ENCODE measurements at regions not wholly inside any gene's neighbourhood (a gene's known extent, or its start where the extent isn't known, plus 50 kb on each side); places are given as distances from the start of the nearest gene placed in this dataset.
"Not testable (repeated sequence)": the region's sequence is repeated elsewhere in the genome, so short reads cannot be mapped to it uniquely, and the experiment has no call there.

- H3K4me3 ChIP-seq (ENCODE audit: low read length in 2 of 2) = no peak overlapping the region
- H3K36me3 ChIP-seq (ENCODE audit: control insufficient read depth in 2 of 2, insufficient read depth in 2 of 2, low read length in 2 of 2) = no peaks in the 10 kb centered on the region
- H3K27me3 ChIP-seq (ENCODE audit: control insufficient read depth in 1 of 2, insufficient read depth in 2 of 2, low read length in 2 of 2) = peaks cover 18 to 25% of the 10 kb centered on the region in 2 donors
- no peaks in the 10 kb centered on the region for H3K9me3 ChIP-seq (ENCODE audit: control insufficient read depth in 2 of 2, low read length in 2 of 2)
- no peak overlapping the region for H3K27ac ChIP-seq (ENCODE audit: low read length)
- H3K4me1 ChIP-seq (ENCODE audit: control insufficient read depth, insufficient read depth, low read length) = no peaks in the 10 kb centered on the region
- no peak overlapping the region for H3K9ac ChIP-seq (ENCODE audit: low read length in 2 of 2)
Observed at GRCh38 chr1:47684964-47685762, 247.3 kb downstream of the FOXD2 start.

- H3K4me3 ChIP-seq (ENCODE audit: low read length in 2 of 2) = no peak overlapping the region
- no peaks in the 10 kb centered on the region for H3K4me1 ChIP-seq (ENCODE audit: control insufficient read depth, insufficient read depth, low read length)
- no peak overlapping the region for H3K9ac ChIP-seq (ENCODE audit: low read length in 2 of 2)
- peaks cover 23 to 28% of the 10 kb centered on the region in 2 donors for H3K27me3 ChIP-seq (ENCODE audit: control insufficient read depth in 1 of 2, insufficient read depth in 2 of 2, low read length in 2 of 2)
- no peaks in the 10 kb centered on the region for H3K9me3 ChIP-seq (ENCODE audit: control insufficient read depth in 2 of 2, low read length in 2 of 2)
- H3K36me3 ChIP-seq (ENCODE audit: control insufficient read depth in 2 of 2, insufficient read depth in 2 of 2, low read length in 2 of 2) = no peaks in the 10 kb centered on the region
- no peak overlapping the region for H3K27ac ChIP-seq (ENCODE audit: low read length)
Observed at GRCh38 chr1:47685763-47686066, 247.9 kb downstream of the FOXD2 start.

- Histone ChIP-seq H3K27ac (ENCODE audit: low read length) (no peak overlapping the region), H3K36me3 (ENCODE audit: control insufficient read depth in 2 of 2, insufficient read depth in 2 of 2, low read length in 2 of 2) (no peaks in the 10 kb centered on the region), H3K4me3 (ENCODE audit: low read length in 2 of 2) (no peak overlapping the region), H3K4me1 (ENCODE audit: control insufficient read depth, insufficient read depth, low read length) (no peaks in the 10 kb centered on the region), H3K9me3 (ENCODE audit: control insufficient read depth in 2 of 2, low read length in 2 of 2) (no peaks in the 10 kb centered on the region), H3K9ac (ENCODE audit: low read length in 2 of 2) (no peak overlapping the region), H3K27me3 (ENCODE audit: control insufficient read depth in 1 of 2, insufficient read depth in 2 of 2, low read length in 2 of 2) (peaks cover 23 to 28% of the 10 kb centered on the region in 2 donors)
Observed at GRCh38 chr1:47686731-47687630, 249.1 kb downstream of the FOXD2 start.

- H3K9ac ChIP-seq (ENCODE audit: low read length in 2 of 2) = no peak overlapping the region
- H3K9me3 ChIP-seq (ENCODE audit: control insufficient read depth in 2 of 2, low read length in 2 of 2) = no peaks in the 10 kb centered on the region
- no peaks in the 10 kb centered on the region for H3K36me3 ChIP-seq (ENCODE audit: control insufficient read depth in 2 of 2, insufficient read depth in 2 of 2, low read length in 2 of 2)
- H3K4me3 ChIP-seq (ENCODE audit: low read length in 2 of 2) = no peak overlapping the region
- peaks cover 23 to 28% of the 10 kb centered on the region in 2 donors for H3K27me3 ChIP-seq (ENCODE audit: control insufficient read depth in 1 of 2, insufficient read depth in 2 of 2, low read length in 2 of 2)
- H3K4me1 ChIP-seq (ENCODE audit: control insufficient read depth, insufficient read depth, low read length) = no peaks in the 10 kb centered on the region
- no peak overlapping the region for H3K27ac ChIP-seq (ENCODE audit: low read length)
Observed at GRCh38 chr1:47687631-47688460, 250.0 kb downstream of the FOXD2 start.

GRCh38 chr1:47688461-47689296 is 250.8 kb downstream of the FOXD2 start:
- no peak overlapping the region for H3K27ac ChIP-seq (ENCODE audit: low read length)
- no peak overlapping the region for H3K9ac ChIP-seq (ENCODE audit: low read length in 2 of 2)

GRCh38 chr1:47689894-47690293 is 252.1 kb downstream of the FOXD2 start:
- H3K4me1 ChIP-seq (ENCODE audit: control insufficient read depth, insufficient read depth, low read length) = no peaks in the 10 kb centered on the region
- no peak overlapping the region for H3K4me3 ChIP-seq (ENCODE audit: low read length in 2 of 2)
- no peak overlapping the region for H3K27ac ChIP-seq (ENCODE audit: low read length)
- H3K9ac ChIP-seq (ENCODE audit: low read length in 2 of 2) = no peak overlapping the region
- H3K9me3 ChIP-seq (ENCODE audit: control insufficient read depth in 2 of 2, low read length in 2 of 2) = no peaks in the 10 kb centered on the region
- H3K27me3 ChIP-seq (ENCODE audit: control insufficient read depth in 1 of 2, insufficient read depth in 2 of 2, low read length in 2 of 2) = peaks cover 23 to 28% of the 10 kb centered on the region in 2 donors
- H3K36me3 ChIP-seq (ENCODE audit: control insufficient read depth in 2 of 2, insufficient read depth in 2 of 2, low read length in 2 of 2) = no peaks in the 10 kb centered on the region

More at GRCh38 chr1:47688461-47689296, 250.8 kb downstream of the FOXD2 start:
- no peaks in the 10 kb centered on the region for H3K9me3 ChIP-seq (ENCODE audit: control insufficient read depth in 2 of 2, low read length in 2 of 2)
- no peaks in the 10 kb centered on the region for H3K4me1 ChIP-seq (ENCODE audit: control insufficient read depth, insufficient read depth, low read length)
- H3K4me3 ChIP-seq (ENCODE audit: low read length in 2 of 2) = no peak overlapping the region
- peaks cover 23 to 28% of the 10 kb centered on the region in 2 donors for H3K27me3 ChIP-seq (ENCODE audit: control insufficient read depth in 1 of 2, insufficient read depth in 2 of 2, low read length in 2 of 2)
- H3K36me3 ChIP-seq (ENCODE audit: control insufficient read depth in 2 of 2, insufficient read depth in 2 of 2, low read length in 2 of 2) = no peaks in the 10 kb centered on the region

- H3K27ac ChIP-seq (ENCODE audit: low read length) = no peak overlapping the region
- H3K4me1 ChIP-seq (ENCODE audit: control insufficient read depth, insufficient read depth, low read length) = no peaks in the 10 kb centered on the region
- no peaks in the 10 kb centered on the region for H3K9me3 ChIP-seq (ENCODE audit: control insufficient read depth in 2 of 2, low read length in 2 of 2)
- H3K36me3 ChIP-seq (ENCODE audit: control insufficient read depth in 2 of 2, insufficient read depth in 2 of 2, low read length in 2 of 2) = no peaks in the 10 kb centered on the region
- peaks cover 23 to 28% of the 10 kb centered on the region in 2 donors for H3K27me3 ChIP-seq (ENCODE audit: control insufficient read depth in 1 of 2, insufficient read depth in 2 of 2, low read length in 2 of 2)
- no peak overlapping the region for H3K4me3 ChIP-seq (ENCODE audit: low read length in 2 of 2)
- H3K9ac ChIP-seq (ENCODE audit: low read length in 2 of 2) = no peak overlapping the region
Observed at GRCh38 chr1:47690341-47691250, 252.8 kb downstream of the FOXD2 start.

- not testable (repeated sequence) for H3K9me3 ChIP-seq (ENCODE audit: control insufficient read depth in 2 of 2, low read length in 2 of 2); H3K4me1 ChIP-seq (ENCODE audit: control insufficient read depth, insufficient read depth, low read length); H3K27ac ChIP-seq (ENCODE audit: low read length); H3K4me3 ChIP-seq (ENCODE audit: low read length in 2 of 2); H3K9ac ChIP-seq (ENCODE audit: low read length in 2 of 2); H3K36me3 ChIP-seq (ENCODE audit: control insufficient read depth in 2 of 2, insufficient read depth in 2 of 2, low read length in 2 of 2)
- H3K27me3 ChIP-seq (ENCODE audit: control insufficient read depth in 1 of 2, insufficient read depth in 2 of 2, low read length in 2 of 2) = peaks cover 23 to 28% of the 10 kb centered on the region in 2 donors
Observed at GRCh38 chr1:47691293-47691692, 253.4 kb downstream of the FOXD2 start.

GRCh38 chr1:47692196-47692595 is 254.4 kb downstream of the FOXD2 start:
- Histone ChIP-seq H3K9me3 (ENCODE audit: control insufficient read depth in 2 of 2, low read length in 2 of 2) (no peaks in the 10 kb centered on the region), H3K9ac (ENCODE audit: low read length in 2 of 2) (no peak overlapping the region), H3K36me3 (ENCODE audit: control insufficient read depth in 2 of 2, insufficient read depth in 2 of 2, low read length in 2 of 2) (no peaks in the 10 kb centered on the region), H3K27me3 (ENCODE audit: control insufficient read depth in 1 of 2, insufficient read depth in 2 of 2, low read length in 2 of 2) (peaks cover 18 to 26% of the 10 kb centered on the region in 2 donors), H3K4me1 (ENCODE audit: control insufficient read depth, insufficient read depth, low read length) (no peaks in the 10 kb centered on the region), H3K4me3 (ENCODE audit: low read length in 2 of 2) (no peak overlapping the region), H3K27ac (ENCODE audit: low read length) (no peak overlapping the region)
